Activated T-cell treated with anti-CD3 and anti-CD28 coated beads for 24 hours (primary cell): ENCODE measurements at regions not wholly inside any gene's neighbourhood (a gene's known extent, or its start where the extent isn't known, plus 50 kb on each side); places are given as distances from the start of the nearest gene placed in this dataset.

Source experiments
- DNase-seq: peaks from one replicate; pipeline ENCODE4 v3.0.0-alpha.2; 2020; ENCODE audit warnings: low read depth

GRCh38 chr1:55582084-55582483 lies 366.9 kb upstream of the USP24 start:
- DNase-seq, result no peak

- no peak for DNase-seq
Observed at GRCh38 chr1:55580845-55581332, 365.7 kb upstream of the USP24 start.

- no peak for DNase-seq
Observed at GRCh38 chr1:55579332-55580001, 364.3 kb upstream of the USP24 start.

- no peak for DNase-seq
Observed at GRCh38 chr1:55578646-55579045, 363.5 kb upstream of the USP24 start.

DNA sequence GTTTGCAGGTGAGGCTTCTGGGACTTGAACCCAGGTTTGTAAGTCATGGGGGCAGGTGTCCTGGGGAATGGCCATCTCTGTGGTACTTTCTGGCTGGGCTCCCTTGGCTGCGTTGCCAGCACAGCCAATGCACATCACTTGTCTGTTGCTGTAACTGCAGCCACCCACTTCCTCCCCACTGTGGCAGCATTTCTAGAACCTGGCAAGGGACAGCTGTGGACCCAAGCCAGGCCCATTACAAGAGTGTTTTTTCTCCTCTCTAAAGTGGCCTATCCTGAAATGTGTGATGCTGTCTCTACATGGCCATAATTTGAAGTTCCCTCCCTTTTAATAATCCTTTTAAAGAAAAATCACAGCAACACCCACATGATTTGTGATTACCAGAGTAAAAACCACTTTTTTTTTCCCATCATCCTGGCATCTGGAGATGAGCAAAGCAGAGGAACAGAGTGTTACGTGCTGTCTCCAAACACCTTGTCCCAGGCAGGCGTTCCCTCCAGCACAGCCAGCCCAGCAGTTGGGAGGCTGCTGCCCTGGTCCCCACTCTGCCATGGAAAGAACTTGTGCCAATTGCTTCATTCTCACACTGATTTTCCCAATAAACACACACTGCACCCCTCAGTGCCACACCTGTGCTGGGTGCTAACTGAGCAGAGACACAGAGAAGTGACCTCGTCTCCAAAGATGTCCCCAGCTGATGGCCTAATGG lies 360.6 kb upstream of the USP24 start:
- DNase-seq, result no peak

DNA sequence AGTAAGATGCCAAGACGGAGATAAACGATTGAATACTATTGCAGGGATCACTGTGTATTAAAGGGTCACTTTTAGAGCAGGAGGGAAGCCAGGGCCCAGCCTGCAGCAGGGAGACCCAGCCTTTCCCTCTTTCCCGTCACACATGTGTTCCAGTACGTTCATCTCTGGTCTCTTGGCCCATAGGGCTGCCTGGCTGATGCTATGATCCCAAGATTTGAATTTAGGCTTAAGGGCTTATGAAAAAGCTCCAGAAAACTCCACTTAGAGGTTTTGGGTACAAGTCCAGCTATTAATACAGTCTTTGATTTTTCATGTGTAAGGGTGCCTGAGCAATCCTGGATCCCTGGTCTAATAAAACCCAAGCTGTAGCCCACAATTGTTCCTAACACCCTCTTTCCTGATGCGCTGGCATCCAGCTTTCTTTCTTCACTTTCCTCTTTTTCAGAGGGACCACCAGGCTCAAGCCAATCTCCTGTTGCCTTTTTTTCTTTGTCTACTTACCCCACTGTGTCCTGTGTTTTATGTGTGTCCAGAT lies 359.6 kb upstream of the USP24 start:
- no peak for DNase-seq

- DNase-seq, result no peak
Observed at GRCh38 chr1:55572878-55573734, 357.9 kb upstream of the USP24 start.

DNA sequence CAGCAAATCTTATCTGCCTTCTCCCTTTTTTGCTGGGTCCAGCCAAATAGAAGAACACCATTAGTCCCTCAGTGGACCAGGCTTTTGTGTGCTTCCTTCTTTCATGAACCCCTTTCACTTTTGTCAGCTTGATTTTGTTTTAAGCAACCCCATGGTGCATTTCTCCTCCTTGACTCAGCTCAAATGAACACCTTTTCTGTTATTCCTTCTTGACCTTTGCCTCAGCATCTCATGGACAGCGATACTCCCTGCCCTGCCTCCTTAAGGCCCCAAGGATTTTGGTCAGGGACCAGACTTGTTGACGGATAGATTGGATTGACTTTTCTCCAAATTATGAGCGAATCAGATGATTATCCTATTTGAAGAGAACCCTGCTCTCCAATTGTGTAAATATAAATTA lies 356.6 kb upstream of the USP24 start:
- DNase-seq, result no peak

- no peak for DNase-seq
Observed at GRCh38 chr1:55569417-55569816, 354.3 kb upstream of the USP24 start.

DNA sequence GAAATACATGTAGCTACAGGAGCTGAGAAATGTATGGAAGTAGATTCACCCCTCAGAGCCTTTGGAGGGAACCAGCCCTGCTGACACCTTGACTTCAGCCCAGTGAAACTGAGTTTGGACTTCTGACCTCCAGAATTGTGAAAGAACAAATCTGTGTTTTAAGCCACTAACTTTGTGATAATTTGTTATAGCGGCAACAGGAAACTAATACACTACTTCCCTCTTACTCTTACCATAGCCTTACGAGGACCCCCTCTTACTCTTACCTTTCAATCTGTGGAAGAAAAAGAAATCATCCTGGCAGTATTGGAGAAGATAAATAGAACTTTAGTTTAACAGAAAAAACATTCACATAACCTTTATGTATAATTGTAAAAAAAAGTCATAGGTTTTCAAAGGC lies 353.6 kb upstream of the USP24 start:
- no peak for DNase-seq

DNA sequence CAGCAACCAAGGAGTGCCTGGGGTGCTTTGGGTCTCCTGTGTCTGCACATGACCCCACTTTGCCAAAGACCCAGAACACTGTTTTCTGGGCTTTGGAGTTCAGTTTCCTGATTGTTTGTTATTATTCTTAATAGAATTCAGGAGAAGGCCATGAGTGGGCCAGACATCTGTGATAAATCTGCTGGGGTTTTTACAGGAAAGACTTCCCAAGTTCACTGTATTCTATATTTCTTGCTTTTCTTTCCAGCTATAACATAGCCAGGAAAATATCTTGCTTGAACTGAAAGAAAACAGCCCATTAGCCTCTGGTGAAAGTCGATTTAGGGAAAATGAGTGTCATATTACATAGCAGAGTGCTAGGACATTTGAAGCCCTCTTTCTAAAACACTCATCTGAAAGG lies 345.1 kb upstream of the USP24 start:
- no peak for DNase-seq

DNA sequence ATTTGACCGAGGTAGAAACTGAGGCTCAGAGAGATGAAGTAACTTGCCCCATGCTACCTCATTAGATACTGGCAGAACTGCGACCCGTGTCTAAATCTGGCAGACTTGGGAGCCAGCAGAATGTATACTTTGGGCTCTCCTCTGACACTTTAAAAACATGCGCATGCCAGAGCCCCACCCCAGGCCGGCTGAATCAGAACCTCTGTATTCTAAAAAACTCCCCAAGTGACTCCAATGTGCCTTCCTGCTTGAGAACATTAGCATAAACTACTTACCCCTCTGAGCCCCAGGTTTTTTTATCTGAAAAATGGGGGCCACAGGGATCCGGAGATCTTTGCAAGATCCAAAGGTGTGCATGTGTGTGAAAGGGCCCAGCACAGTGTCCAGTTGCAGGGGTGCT lies 344.7 kb upstream of the USP24 start:
- DNase-seq, result no peak

DNA sequence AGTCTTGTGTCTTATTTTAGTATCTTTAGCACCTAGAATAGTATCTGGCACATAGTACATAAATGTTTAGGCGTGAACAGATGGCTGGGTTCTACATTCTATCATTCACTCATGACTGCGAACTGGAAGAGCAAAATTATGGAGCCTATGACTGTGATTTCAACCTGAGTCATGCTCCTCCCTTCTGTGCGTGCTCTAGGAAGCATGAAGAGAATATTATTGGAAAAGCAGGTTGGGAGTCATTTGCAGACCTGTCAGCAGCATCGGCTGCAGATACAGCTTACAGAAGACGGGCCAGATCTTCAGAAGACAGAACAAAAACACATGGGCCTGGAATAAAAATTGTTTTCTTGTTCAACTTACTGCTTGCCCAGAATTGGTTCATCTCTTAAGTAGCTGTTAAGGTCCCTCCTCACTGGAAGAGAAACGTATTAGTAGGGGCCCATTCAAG lies 344.0 kb upstream of the USP24 start:
- DNase-seq, result no peak

GRCh38 chr1:55558515-55558914 lies 343.4 kb upstream of the USP24 start:
- no peak for DNase-seq

- DNase-seq, result no peak
Observed at GRCh38 chr1:55555956-55556725, 341.0 kb upstream of the USP24 start.

- DNase-seq, result no peak
Observed at GRCh38 chr1:55554611-55555010, 339.4 kb upstream of the USP24 start.

DNA sequence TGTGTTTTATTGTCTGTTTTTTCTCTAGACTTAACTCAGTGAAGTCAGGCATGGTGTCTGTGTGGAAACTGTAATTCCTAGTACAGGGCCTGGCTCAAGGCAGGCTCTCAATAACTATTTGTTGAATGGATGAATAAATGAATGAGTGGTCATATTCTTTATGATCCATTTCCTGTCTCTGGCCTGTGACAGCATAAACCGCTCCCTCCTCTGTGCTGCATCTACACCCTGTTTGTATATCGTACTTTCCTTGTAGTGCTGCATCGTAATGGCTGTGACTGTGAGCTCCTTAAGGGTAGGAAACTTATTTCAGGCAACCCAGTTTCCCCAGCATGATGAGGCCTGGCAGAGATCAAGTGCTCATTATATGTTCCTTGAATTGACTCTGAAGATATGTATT lies 337.5 kb upstream of the USP24 start:
- no peak for DNase-seq

GRCh38 chr1:55547405-55547804 lies 332.2 kb upstream of the USP24 start:
- DNase-seq, result no peak

DNA sequence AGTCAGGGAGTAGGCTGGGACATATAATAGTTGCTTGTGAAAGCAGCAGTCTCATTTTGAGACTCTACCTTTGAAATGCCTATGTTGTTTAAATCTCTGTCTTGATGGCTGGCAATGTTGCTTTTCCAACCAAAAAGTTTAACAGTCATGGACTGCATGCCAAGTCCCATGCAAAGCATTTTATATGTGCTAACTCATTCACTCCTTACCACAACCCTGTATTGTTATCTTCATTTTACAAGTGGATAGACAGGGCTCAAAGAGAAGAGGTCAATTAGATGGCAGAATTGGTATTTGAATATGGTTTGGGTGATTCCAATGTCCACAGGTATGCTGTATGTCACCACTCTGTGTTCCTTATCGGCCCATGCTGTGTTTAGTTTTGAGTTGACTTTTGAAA lies 331.4 kb upstream of the USP24 start:
- DNase-seq, result no peak

GRCh38 chr1:55544826-55545225 lies 329.7 kb upstream of the USP24 start:
- DNase-seq, result no peak

DNA sequence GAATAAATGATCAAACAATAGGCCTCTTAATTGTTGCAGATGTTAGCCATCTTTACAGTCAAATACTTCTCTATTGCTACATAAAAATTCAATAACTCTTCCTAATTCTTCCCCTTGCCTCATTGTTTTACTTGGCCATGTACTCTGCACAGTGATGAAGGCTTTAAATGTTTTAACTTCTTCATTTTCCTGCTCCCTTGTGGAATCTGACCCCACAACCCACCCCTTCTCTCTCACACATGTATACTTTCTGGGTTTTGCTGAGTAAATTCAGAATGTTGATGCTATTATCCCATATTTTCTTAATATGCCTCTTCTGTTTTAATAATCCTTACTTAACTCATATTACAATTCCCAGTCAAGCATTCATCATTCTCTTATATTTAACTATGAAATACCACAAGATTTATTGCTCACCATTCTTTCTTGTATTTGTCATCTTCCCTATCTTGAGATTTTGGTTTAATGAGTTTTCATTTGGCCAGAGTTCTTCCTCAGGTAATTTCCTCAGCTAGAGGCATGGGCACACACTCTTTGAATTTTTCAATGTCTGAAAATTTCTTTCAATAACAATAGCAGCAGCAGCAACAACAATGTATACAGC lies 327.8 kb upstream of the USP24 start:
- no peak for DNase-seq
